Jurkat, Clone E6-1 (cell line): ENCODE measurements at regions not wholly inside any gene's neighbourhood (a gene's known extent, or its start where the extent isn't known, plus 50 kb on each side); places are given as distances from the start of the nearest gene placed in this dataset.

Experiments
- DNase-seq: peaks from one replicate; pipeline ENCODE4 v3.0.0-alpha.2; 2011; ENCODE audit warnings: low read depth, low spot score
- H3K4me3 ChIP-seq: 2 replicates; pipeline ENCODE4 v1.5.1; 2011; ENCODE audit warnings: mild to moderate bottlenecking, low read length, control low read depth, moderate library complexity

DNA sequence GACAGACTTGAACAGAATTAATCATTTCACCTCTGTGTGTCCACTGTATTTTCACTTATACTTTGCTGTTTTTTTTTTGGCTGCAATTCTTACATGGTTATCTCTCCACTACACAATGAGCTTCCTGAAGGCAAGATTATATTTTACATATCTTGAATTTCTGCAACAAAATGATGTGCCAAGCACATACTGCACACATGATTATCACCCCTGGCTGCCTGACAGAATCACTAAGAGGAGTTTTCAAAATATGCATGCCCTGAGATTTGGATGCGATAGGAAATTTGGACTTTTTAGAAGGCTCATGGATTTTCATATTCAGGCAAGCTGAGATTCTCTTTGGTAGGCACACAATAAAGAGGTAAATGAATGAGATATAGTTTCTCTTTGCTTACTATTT, 1162.1 kb upstream of the IGFBP7 start:
- H3K4me3 ChIP-seq: no peak overlapping the region
- DNase-seq: no peak

DNA sequence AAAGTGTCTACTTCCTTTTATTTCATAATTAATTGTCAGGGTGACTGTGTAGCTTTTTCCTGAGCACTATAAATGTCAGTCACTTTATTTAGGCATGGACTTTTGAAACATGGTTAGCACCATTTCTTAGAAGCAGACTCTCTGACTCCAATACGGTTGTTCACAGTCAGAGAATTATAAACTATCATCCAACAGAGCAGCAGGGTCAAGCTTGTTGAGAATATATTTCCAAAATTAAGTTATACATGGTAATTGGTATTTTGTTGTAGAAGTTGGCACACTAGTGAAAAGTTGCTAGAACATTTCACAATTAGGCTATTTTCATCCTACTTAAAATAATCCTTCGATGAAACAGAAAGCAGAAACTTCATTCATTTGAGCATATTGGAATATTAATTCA, 1155.5 kb upstream of the IGFBP7 start:
- DNase-seq: no peak
- no peak overlapping the region for H3K4me3 ChIP-seq

DNA sequence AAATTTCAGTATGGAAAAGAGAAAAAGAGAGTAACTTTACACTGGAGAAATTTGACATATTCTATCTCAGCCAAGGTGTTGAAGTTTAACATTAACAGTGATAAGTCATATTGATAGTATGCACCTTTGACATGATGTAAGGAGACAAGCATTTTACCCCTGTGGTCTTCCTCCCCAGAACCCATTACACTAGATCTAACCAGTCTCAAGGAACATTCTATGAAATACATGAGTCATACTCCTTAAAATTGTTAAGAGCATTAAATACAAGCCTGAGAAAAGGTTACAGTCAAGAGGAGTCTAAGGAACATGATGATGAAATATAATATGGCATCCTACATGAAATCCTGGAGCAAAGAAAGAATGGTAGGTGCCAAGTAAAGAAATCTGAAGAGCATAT, 1151.3 kb upstream of the IGFBP7 start:
- H3K4me3 ChIP-seq: no peak overlapping the region
- DNase-seq: no peak

DNA sequence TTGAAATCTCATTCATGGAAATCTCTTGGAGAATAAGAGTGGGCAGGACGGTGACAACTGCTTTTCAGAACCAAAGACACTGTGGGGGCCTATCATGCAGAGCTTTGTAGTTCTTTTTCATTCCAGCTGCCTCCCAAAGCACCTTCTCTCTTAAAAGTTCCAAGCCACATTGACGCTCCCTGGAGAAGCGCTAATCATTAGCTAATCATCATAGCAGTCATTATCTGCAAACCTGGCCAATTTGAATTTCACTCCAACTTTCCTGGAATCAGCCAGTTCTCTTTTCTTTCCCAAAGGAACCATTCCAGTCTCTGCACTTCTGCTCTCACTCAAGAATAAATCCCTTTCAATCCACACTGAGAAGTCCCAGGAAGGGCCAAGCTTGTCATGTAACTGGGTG, 1144.1 kb upstream of the IGFBP7 start:
- no peak for DNase-seq
- no peak overlapping the region for H3K4me3 ChIP-seq

DNA sequence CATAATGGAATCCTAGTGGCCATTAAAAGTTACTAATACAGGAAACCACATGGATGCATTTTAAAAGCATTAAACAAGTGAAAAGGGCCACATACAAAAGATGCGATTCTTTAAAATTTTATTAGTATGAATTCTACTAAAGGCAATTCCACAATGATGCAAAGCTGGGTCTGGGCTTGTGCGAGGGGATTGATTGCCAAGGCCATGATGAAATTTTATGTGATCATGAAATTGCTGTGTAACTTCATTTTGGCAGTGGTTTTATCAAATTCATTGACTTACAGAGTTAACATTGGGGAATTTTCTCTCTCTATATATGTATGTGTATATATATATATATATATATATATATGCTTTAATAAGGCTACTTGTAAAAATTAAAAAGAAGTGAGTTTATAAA, 1142.5 kb upstream of the IGFBP7 start:
- H3K4me3 ChIP-seq: no peak overlapping the region
- no peak for DNase-seq

DNA sequence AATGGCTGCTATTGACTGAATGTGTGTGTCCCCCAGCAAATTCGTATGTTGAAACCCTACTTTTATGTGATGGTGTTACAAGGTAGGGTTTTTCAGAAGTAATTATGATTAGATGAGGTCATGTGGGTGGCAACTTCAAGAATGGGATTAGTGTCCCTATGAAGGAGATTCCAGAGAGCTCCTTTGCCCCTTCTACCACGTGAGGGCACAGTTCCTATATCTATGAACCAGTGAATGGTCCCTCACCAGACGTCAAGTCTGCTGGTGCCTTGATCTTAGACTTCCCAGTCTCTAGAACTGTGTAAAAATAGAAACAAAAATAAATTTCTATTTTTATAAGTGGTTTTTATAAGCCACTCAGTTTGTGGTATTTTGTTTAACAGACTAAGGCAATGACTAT, 1137.6 kb upstream of the IGFBP7 start:
- no peak overlapping the region for H3K4me3 ChIP-seq
- peak; percentile 1 for DNase-seq

DNA sequence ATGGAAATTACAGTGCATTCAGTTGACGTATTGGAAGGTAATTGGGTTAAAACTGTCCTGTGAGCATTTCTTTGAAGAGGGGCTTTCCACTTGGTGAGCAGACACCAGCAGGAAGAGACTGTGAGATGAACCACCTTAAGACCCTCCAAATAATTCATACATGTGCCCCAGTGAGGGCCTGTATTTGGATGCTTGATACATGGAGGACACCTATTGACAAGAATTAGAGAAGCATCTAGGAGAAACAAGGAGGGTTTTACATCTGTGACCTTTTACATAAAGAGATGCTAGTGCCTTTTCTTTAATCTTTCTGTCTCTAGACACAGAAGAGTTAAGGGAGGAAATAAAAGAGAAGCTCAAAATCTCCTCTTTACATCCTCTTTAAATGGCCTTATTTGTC, 1115.3 kb upstream of the IGFBP7 start:
- H3K4me3 ChIP-seq: no peak overlapping the region
- no peak for DNase-seq

DNA sequence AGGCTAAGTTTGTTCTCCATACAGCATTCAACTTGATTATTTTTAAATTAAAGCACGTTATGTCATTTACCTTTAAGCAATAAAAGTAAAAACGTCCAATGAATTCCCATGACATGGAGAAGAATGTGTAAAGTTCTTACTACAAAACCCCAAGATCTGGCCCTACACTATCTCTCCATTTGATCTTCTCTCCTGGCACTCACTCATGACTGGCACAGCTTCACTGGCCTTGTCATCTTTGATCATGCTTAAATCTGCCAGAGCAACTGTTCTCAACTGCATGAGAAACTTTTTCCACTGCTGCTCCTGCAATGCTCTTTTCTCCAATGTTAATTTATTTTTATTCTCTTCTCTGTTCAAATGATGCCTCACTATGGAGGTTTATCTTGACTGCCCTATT, 1109.0 kb upstream of the IGFBP7 start:
- no peak overlapping the region for H3K4me3 ChIP-seq
- DNase-seq: no peak

DNA sequence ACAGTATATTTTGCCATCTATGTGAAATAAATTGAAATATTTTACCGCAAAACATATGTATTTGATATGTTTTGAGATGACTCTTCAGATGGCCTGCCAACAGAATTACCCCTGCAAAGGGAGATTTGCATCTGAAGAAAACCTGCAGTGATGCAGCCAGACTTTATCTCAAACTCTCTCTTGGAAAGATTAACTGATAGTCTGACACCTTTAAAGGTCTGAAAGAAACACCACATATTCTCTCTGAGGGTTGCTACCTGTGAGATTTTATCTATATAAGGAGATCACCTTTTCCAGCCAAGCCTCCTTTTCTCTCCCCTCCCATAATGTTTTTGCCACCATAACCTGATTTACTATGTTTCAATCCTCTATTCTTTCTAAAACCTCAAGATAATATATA, 1106.3 kb upstream of the IGFBP7 start:
- no peak overlapping the region for H3K4me3 ChIP-seq
- DNase-seq: no peak

DNA sequence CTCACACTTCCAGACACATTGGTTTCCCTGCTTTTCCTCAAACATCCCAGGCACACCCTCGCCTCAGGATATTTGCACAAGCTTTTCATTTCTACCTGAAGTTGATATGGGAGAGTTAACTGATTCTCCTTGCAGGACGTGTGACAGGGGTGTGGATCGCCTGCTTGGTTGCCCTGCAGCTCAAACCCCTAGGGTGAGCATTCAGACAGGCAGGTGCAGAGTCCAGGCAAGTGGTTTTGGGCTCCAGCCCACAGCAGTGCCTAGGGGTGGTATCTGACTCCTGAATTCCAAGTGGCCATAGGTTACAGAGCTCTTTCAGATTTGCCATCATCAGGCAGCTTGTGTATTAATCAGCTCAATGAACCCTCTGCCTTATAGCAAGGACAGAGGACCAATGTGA, 1104.2 kb upstream of the IGFBP7 start:
- no peak overlapping the region for H3K4me3 ChIP-seq
- DNase-seq: no peak

DNA sequence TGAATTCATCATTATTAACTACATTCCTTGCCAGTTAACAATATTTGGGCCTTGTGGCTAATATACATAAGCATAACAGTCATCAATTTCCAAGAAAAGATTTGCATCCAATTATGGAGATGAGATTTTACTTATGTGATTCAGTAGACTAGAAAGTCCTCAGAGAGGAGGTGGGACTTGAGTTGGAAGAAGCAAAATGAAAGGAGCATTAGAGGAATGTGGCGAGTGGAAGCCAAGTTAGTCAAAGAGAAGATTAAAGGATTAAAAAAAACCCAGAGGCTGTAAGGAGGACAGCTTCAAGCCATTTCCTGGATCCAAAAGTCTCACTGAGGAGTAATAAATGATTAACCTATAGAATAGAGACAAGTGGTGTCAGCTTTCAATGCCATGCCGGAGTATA, 1099.4 kb upstream of the IGFBP7 start:
- no peak overlapping the region for H3K4me3 ChIP-seq
- no peak for DNase-seq

DNA sequence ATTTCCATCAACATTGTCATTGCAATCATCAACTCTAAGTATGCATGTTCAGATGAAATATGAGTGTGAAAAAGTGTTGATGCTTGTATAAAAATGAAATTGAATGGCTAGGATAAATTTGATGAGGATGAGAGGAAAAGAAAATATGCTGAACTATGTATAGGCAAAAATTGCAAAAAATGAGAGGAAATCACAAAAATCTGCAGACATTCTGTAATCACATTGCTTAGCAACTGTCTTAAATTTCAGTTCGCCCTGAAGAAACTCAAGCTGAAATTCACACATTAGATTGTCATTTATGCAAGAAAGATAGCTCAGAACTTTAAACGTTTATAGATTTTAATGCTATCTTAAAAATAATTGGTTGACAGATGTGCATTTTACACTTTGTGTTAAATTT, 1098.8 kb upstream of the IGFBP7 start:
- no peak overlapping the region for H3K4me3 ChIP-seq
- DNase-seq: no peak

DNA sequence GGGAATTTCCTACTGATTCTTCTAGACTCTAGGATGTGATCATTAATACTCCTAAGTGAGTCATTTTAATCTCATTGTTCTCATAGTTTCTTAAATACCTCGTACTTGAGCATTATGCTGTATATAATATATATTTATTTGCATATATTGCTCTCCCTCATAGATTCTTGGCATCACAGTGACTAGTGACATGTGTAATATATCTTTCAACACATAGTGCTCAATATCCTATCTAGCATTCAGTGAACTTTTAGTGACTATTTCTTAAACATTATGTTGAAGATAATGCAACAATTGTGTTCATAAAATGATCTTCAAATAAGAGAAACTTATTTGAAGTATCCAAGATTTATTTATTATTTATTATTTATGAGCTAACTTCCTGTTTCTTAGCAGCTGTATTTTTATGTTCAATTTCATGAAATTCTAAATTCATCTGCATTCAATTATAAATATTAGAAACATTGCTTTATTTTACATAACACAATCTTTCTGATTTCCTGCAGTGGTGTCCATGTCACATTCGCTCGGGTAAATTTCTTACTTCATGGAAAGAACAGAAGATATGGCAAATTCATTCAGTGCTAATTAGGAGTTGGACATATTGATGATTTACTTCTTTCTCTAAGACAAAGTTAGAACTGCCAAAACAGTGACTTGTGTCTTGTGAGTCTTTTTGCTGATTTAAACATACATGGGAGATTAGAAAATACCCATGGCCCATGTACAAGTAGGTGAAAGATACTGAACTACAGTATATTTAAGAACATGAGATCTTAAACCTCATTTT, 1095.5 kb upstream of the IGFBP7 start:
- H3K4me3 ChIP-seq: no peak overlapping the region
- no peak for DNase-seq

DNA sequence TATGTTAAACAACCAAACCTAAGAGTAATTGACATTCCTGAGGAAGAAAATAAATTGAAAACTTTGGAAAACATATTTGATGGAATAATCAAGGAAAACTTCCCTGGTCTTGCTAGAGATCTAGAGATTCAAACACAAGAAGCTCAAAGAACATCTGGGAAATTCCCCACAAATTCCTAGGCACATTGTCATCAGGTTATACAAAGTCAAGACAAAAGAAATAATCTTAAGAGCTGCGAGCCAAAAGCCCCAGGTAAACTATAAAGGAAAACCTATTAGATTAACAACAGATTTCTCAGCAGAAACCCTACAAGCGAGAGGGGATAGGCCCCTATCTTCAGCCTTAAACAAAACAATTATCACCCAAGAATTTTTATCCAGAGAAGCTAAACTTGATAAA, 1082.0 kb upstream of the IGFBP7 start:
- no peak for DNase-seq

DNA sequence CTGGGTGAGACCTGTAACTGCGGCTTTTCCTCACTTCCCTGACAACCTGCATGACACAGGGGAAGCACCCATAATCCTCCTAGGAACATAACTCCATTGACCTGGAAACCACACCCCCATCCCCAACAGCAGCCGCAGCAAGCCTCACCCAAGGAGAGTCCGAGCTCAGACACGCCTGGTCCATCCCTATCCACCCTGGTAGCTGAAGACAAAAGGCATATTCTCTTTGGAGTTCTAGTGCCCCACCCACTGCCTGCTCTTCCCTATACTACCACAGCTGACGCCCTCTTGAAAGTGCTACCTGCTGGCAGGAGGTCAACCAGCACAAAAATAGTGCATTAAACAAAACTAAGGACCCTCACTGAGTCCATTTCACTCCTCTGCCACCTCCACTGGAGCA, 1080.9 kb upstream of the IGFBP7 start:
- H3K4me3 ChIP-seq: no peak overlapping the region

More for the DNA sequence above, 1082.0 kb upstream of the IGFBP7 start:
- no peak overlapping the region for H3K4me3 ChIP-seq

DNA sequence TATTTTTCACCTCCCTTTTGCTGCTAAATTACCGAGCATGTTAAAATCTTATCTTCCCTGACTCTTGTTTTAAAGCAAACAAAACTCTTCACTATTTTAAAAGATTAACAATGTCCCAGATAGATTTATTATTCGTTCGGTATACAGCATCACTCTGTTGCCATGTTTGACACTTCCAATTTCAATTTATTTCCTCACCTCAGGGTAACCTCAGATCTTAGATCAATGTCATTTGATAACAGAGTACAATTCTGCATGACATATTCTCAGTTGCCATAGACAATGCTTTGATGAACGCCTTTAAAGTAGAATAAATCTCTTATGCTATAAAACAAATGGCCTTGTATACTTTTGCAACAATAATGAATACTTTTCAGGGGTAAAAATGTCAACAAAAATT, 1078.1 kb upstream of the IGFBP7 start:
- no peak overlapping the region for H3K4me3 ChIP-seq
- DNase-seq: no peak

More for the DNA sequence above, 1080.9 kb upstream of the IGFBP7 start:
- DNase-seq: no peak

DNA sequence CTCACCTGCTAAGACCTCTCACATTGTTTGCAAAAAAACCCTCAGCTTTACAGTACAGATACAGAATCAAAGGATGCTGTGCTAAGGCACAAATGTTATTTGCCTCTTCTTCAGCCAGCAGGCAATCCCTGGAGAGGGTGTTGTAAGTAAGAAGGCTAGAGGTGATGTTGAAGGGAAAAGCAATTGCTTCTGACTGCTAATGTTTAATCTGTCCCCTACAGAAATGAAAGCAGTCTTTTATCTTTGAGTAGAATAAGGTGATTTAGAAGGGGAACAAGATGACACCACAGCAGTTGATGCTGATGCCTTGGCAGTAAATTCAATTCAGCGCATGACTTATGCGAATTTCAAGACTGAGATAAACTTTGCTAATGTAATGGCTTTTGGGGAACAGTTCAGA, 1064.8 kb upstream of the IGFBP7 start:
- H3K4me3 ChIP-seq: no peak overlapping the region
- DNase-seq: no peak

DNA sequence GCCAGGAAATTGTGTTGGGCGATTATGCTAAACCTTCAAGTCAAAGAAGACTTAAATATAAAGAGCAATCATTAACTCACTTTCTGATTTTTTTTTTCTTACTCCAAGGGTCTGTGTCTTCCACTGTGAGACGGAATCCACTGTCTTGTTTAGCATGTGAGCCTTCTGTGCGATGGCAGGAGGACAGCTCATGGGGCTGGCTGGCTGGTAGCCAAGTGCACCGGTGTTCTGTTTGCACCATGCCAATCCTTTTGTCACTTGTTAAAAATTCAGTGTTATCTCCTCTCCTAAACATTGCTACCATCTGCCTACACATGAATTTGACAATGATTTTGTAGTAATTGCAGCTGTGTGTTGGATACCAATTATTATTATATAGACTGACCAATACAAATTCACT, 1056.3 kb upstream of the IGFBP7 start:
- H3K4me3 ChIP-seq: no peak overlapping the region
- no peak for DNase-seq

DNA sequence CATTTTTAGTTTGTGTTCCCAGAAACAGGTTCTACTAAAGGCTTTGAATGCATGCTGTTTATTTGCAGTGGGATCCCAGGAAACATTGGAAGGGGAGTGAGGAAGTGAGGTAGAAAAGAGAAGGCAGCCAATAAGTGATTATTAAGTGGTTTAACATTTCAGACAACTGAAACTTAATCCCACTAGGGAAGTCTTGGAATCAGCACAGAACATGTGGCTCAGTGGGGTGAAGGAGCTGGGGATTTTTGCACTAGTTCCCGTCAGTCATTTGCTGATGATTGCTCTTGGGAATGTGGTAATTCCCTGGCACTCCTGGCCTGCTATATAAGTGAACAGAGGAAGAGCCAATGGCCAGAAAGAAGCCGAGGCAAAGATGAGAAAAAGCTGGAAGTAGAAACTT, 1053.0 kb upstream of the IGFBP7 start:
- no peak for DNase-seq

DNA sequence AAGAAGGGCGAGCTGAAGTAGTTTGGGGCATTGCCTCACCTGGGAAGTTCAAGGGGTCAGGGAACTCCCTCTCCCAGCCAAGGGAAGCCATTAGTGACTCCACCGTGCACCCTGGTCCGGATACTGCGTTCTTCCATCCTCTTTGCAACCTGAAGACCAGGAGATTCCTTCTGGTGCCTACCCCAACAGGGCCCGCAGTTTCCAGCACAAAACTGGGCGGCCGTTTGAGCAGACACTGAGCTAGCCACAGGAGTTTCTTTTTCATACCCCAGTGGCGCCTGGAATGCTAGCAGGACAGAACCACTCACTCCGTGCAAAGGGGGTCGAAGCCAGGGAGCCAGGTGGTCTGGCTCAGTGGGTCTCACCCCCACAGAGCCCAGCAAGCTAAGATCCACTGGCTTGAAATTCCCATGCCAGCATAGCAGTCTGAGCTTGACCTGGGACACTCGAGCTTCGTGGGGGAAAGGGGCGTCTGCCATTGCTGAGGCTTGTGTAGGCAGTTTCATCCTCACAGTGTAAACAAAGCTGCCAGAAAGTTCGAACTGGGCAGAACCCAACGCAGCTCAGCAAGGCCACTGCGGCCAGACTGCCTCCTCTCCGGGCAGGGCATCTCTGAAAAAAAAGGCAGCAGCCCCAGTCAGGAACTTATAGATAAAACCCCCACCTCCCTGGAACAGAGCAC, 1039.4 kb upstream of the IGFBP7 start:
- DNase-seq: no peak
- no peak overlapping the region for H3K4me3 ChIP-seq

More for the DNA sequence above, 1053.0 kb upstream of the IGFBP7 start:
- H3K4me3 ChIP-seq: no peak overlapping the region

DNA sequence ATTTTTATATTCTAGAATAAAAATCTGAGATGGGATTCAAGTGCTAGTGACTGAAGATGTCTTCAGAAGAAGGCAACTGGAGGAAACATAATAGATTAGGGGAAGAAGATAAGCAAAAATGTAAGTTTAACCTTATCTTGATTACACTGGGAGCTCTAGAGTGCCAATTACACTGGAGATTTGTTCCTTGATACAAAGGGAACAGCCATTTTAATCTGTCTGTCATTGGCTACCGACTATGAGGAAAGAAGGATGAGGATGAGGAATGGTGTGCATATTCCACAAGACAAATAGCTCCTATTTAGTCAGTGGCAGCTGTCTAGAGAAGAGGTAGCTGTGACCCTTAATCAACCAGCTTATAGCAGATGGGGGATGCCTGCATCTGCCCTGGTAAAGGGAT, 1034.5 kb upstream of the IGFBP7 start:
- H3K4me3 ChIP-seq: no peak overlapping the region
- no peak for DNase-seq
